ENCODE measurements at regions not wholly inside any gene's neighbourhood (a gene's known extent, or its start where the extent isn't known, plus 50 kb on each side); places are given as distances from the start of the nearest gene placed in this dataset.
"Not testable (repeated sequence)": the region's sequence is repeated elsewhere in the genome, so short reads cannot be mapped to it uniquely, and the experiment has no call there.

DNA sequence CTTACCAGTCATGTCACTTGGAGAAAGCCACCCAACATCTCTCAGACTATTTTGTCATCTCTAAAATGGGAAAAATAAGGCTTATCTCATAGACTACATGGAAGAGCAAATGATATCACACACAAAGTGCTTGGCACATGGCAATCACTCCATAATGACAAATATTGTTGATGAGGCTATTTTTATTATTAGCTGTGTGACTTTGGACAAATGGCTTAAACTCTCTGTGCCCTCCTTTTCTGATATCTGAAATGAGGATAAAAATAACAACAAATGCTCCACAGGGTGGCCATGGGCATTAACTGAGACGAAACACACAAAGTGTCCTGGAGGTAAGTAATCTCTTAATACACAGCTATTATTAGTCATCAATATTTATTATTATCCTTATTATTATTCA is 125.5 kb upstream of the HAND1 start:
- ATAC-seq = no peak
- no peak for TF ChIP-seq TCF4 (CRISPR knock-in tag; IDR thresholded peaks at IDR 0.05; ENCODE audit: borderline replicate concordance)
- TF ChIP-seq CSDC2 (CRISPR knock-in tag; IDR thresholded peaks at IDR 0.05) = no peak
- no peak for TF ChIP-seq ZNF8 (CRISPR knock-in tag; IDR thresholded peaks at IDR 0.05)
- TF ChIP-seq, protein P1, sequence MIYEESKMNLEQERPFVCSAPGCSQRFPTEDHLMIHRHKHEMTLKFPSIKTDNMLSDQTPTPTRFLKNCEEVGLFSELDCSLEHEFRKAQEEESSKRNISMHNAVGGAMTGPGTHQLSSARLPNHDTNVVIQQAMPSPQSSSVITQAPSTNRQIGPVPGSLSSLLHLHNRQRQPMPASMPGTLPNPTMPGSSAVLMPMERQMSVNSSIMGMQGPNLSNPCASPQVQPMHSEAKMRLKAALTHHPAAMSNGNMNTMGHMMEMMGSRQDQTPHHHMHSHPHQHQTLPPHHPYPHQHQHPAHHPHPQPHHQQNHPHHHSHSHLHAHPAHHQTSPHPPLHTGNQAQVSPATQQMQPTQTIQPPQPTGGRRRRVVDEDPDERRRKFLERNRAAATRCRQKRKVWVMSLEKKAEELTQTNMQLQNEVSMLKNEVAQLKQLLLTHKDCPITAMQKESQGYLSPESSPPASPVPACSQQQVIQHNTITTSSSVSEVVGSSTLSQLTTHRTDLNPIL (CRISPR knock-in tag; IDR thresholded peaks at IDR 0.05; ENCODE audit: low read depth) = no peak
- TF ChIP-seq, protein P2, sequence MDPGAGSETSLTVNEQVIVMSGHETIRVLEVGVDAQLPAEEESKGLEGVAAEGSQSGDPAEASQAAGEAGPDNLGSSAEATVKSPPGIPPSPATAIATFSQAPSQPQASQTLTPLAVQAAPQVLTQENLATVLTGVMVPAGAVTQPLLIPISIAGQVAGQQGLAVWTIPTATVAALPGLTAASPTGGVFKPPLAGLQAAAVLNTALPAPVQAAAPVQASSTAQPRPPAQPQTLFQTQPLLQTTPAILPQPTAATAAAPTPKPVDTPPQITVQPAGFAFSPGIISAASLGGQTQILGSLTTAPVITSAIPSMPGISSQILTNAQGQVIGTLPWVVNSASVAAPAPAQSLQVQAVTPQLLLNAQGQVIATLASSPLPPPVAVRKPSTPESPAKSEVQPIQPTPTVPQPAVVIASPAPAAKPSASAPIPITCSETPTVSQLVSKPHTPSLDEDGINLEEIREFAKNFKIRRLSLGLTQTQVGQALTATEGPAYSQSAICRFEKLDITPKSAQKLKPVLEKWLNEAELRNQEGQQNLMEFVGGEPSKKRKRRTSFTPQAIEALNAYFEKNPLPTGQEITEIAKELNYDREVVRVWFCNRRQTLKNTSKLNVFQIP (CRISPR knock-in tag; IDR thresholded peaks at IDR 0.05; ENCODE audit: borderline replicate concordance, low read depth) = no peak
- TF ChIP-seq ZFP3 (CRISPR knock-in tag; IDR thresholded peaks at IDR 0.05) = no peak
- no peak for TF ChIP-seq ZC3H10 (CRISPR knock-in tag; IDR thresholded peaks at IDR 0.05)
- TF ChIP-seq ZFP30 (CRISPR knock-in tag; IDR thresholded peaks at IDR 0.05) = no peak
- TF ChIP-seq, protein P3, sequence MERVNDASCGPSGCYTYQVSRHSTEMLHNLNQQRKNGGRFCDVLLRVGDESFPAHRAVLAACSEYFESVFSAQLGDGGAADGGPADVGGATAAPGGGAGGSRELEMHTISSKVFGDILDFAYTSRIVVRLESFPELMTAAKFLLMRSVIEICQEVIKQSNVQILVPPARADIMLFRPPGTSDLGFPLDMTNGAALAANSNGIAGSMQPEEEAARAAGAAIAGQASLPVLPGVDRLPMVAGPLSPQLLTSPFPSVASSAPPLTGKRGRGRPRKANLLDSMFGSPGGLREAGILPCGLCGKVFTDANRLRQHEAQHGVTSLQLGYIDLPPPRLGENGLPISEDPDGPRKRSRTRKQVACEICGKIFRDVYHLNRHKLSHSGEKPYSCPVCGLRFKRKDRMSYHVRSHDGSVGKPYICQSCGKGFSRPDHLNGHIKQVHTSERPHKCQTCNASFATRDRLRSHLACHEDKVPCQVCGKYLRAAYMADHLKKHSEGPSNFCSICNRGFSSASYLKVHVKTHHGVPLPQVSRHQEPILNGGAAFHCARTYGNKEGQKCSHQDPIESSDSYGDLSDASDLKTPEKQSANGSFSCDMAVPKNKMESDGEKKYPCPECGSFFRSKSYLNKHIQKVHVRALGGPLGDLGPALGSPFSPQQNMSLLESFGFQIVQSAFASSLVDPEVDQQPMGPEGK (CRISPR knock-in tag; IDR thresholded peaks at IDR 0.05; ENCODE audit: borderline replicate concordance) = no peak
- no peak for TF ChIP-seq TOX (CRISPR knock-in tag; IDR thresholded peaks at IDR 0.05; ENCODE audit: borderline replicate concordance)
- no peak for TF ChIP-seq ESRRG (CRISPR knock-in tag; IDR thresholded peaks at IDR 0.05)
- no peak for TF ChIP-seq RARB (CRISPR knock-in tag; IDR thresholded peaks at IDR 0.05)
- TF ChIP-seq SNAI2 (CRISPR knock-in tag; IDR thresholded peaks at IDR 0.05) = no peak
- TF ChIP-seq GLIS3 (CRISPR knock-in tag; IDR thresholded peaks at IDR 0.05) = no peak
- no peak for TF ChIP-seq PPARA (CRISPR knock-in tag; IDR thresholded peaks at IDR 0.05; ENCODE audit: borderline replicate concordance)
- TF ChIP-seq ZNF565 (CRISPR knock-in tag; conservative IDR thresholded peaks at IDR 0.05; ENCODE audit: low read depth) = no peak
- TF ChIP-seq ZNF70 (CRISPR knock-in tag; IDR thresholded peaks at IDR 0.05) = no peak
- no peak for TF ChIP-seq OSR1 (CRISPR knock-in tag; IDR thresholded peaks at IDR 0.05)
- TF ChIP-seq, protein P4, sequence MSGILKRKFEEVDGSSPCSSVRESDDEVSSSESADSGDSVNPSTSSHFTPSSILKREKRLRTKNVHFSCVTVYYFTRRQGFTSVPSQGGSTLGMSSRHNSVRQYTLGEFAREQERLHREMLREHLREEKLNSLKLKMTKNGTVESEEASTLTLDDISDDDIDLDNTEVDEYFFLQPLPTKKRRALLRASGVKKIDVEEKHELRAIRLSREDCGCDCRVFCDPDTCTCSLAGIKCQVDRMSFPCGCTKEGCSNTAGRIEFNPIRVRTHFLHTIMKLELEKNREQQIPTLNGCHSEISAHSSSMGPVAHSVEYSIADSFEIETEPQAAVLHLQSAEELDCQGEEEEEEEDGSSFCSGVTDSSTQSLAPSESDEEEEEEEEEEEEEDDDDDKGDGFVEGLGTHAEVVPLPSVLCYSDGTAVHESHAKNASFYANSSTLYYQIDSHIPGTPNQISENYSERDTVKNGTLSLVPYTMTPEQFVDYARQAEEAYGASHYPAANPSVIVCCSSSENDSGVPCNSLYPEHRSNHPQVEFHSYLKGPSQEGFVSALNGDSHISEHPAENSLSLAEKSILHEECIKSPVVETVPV (CRISPR knock-in tag; IDR thresholded peaks at IDR 0.05) = no peak
- TF ChIP-seq BACH2 (CRISPR knock-in tag; IDR thresholded peaks at IDR 0.05; ENCODE audit: borderline replicate concordance) = no peak

DNA sequence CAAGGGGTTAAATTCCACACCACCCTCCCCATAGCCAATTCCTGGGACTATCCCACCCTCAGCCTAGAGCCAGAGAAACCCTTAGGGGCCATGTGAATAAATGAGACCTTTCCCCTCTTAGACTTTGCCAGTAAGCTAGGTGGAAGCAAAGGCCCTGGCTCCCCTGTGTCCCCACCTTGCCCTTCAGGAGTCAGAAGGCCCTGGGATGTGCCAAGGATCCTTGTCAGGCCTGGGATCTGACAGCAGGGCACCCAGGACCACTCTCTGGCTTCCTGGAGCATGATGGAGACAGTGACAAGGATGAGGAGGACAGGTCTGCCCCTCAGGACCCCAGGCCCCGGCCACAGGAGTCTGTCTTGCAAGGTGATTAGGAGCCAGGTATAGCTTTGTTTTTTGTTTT is 125.0 kb upstream of the HAND1 start:
- no peak for ATAC-seq
- TF ChIP-seq RARB (CRISPR knock-in tag; IDR thresholded peaks at IDR 0.05) (no peak), TCF4 (CRISPR knock-in tag; IDR thresholded peaks at IDR 0.05; ENCODE audit: borderline replicate concordance) (no peak), PPARA (CRISPR knock-in tag; IDR thresholded peaks at IDR 0.05; ENCODE audit: borderline replicate concordance) (no peak)

DNA sequence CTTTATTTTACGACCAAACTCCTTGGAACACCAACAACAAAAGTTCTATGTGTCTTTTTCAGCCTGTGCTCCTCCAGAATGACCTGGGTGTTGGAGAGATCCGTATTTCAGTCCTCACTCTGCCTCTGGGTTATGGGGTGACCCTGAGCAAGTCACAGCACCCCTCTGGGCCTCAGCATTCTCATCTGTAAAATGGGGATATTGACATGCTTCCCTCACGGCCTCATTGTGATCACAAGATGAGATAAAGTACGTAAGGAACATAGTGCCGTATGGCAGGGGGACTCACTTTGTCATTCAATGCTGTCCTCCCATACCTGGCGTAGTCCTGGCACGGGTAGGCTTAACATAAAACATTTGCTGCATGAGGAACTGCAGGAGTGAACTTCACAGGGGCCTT is 123.0 kb upstream of the HAND1 start:
- no peak for TF ChIP-seq GLIS3 (CRISPR knock-in tag; IDR thresholded peaks at IDR 0.05)
- ATAC-seq = no peak

DNA sequence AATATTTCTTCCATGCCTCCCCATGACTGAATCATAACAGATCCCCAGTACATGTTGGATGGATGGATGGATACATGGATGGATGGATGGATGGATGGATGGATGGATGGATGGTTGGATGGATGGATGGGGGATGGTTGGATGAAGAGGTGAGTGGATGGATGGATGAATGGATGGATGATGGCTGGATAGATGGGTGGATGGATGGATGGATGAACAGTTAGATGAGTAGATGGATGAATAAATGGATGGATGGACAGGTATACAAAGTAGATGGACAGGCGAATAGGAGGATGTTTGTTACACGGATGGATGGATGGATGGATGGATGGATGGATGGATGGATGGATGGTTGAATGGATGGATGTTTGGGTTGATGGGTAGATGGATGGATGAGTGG is 120.0 kb upstream of the HAND1 start:
- no peak for ATAC-seq
- TF ChIP-seq BACH2 (CRISPR knock-in tag; IDR thresholded peaks at IDR 0.05; ENCODE audit: borderline replicate concordance) (no peak), SNAI2 (CRISPR knock-in tag; IDR thresholded peaks at IDR 0.05) (no peak), OSR1 (CRISPR knock-in tag; IDR thresholded peaks at IDR 0.05) (no peak), RARB (CRISPR knock-in tag; IDR thresholded peaks at IDR 0.05) (no peak)

DNA sequence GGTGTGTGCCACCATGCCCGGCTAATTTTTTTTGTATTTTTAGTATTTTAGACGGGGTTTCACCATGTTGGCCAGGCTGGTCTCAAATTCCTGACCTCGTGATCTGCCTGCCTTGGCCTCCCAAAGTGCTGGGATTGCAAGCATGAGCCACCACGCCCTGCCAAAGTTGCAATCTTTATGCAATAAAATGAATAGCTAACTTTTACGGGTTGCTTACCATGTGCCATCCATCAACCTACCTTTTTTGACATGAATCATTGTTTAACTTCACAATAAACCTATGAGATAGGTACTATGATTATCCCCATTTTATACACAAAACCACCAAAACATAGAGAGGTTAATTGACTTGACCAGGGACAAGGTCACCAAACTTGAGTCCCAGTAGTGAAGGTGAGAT is 118.8 kb upstream of the HAND1 start:
- not testable (repeated sequence) for ATAC-seq

DNA sequence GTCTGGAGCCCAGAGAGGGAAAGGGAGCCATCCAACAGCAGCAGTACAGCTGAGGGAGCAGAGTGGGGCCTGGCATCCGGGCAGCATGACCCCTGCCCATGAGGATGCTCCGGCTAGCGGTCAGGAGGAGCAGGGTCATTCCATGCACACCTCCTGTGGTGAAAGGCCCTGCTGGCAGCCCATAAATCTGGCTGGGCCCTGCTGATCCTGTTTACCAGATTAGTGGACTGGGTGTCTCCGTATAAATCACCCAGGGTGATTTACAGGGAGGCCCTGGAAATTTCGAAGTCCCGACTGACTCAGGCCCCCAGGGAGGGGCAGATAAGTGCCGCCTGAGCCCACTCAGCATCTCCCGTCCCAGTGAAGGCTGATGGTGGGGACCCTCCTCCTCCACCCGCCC is 117.6 kb upstream of the HAND1 start:
- no peak for ATAC-seq
- TF ChIP-seq ESRRG (CRISPR knock-in tag; IDR thresholded peaks at IDR 0.05) (no peak), ARNTL (CRISPR knock-in tag; IDR thresholded peaks at IDR 0.05; ENCODE audit: borderline replicate concordance, low read depth) (no peak), BACH2 (CRISPR knock-in tag; IDR thresholded peaks at IDR 0.05; ENCODE audit: borderline replicate concordance) (no peak), TOX (CRISPR knock-in tag; IDR thresholded peaks at IDR 0.05; ENCODE audit: borderline replicate concordance) (no peak), GLIS3 (CRISPR knock-in tag; IDR thresholded peaks at IDR 0.05) (no peak), ISL1 (CRISPR knock-in tag; IDR thresholded peaks at IDR 0.05) (no peak)
- TF ChIP-seq, protein P3 (CRISPR knock-in tag; IDR thresholded peaks at IDR 0.05; ENCODE audit: borderline replicate concordance) = no peak
- TF ChIP-seq, protein P4 (CRISPR knock-in tag; IDR thresholded peaks at IDR 0.05) = no peak
